HG03469 (cell line): ENCODE measurements at regions not wholly inside any gene's neighbourhood (a gene's known extent, or its start where the extent isn't known, plus 50 kb on each side); places are given as distances from the start of the nearest gene placed in this dataset.

ENCODE experiments used
- ATAC-seq: cut with Tn5 transposase; IDR thresholded peaks from one replicate; pipeline ENCODE4 v1.9.1; 2021; ENCODE audit warnings: mild to moderate bottlenecking, moderate library complexity, moderate number of reproducible peaks; ENCODE audit not compliant: unreplicated experiment

DNA sequence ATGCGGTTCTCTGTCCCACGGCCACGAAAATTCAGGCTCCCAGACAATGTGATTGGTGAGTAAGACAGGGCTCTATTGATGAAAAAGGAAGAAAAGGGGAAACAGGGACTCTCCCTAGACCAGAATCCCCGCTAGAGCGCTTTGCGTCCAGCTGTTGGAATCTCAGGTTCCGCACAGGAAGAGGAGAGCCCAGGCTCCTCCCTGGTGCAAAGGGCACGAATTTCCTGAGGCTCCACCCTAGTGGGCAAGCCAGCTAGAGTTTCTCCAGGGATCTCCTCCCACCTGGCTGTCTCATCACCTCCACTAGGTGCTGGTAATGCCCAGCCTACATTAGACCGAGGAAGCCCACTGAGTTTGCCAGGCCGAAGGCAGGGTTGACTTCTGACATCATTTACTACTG is 135.9 kb upstream of the SOX4 start:
- no peak for ATAC-seq

DNA sequence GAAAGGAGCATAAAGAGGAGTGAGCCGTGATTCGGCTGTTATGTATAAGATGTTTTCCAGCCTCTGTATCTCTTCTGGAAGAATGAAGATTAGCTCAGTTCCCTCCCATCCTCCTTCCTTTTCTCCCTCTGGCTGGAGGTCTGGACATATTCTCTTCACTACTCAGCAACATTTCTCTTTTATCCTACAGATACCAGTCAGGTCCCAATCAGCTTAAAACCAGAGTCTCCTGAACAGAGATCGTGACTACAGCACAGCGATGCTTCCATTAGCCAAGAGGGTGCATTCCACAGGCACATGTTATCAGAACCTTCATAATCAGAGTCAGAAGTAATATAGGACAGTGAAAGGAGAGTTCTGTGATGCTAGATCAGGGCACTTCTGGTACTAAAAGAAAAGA is 133.9 kb upstream of the SOX4 start:
- no peak for ATAC-seq

DNA sequence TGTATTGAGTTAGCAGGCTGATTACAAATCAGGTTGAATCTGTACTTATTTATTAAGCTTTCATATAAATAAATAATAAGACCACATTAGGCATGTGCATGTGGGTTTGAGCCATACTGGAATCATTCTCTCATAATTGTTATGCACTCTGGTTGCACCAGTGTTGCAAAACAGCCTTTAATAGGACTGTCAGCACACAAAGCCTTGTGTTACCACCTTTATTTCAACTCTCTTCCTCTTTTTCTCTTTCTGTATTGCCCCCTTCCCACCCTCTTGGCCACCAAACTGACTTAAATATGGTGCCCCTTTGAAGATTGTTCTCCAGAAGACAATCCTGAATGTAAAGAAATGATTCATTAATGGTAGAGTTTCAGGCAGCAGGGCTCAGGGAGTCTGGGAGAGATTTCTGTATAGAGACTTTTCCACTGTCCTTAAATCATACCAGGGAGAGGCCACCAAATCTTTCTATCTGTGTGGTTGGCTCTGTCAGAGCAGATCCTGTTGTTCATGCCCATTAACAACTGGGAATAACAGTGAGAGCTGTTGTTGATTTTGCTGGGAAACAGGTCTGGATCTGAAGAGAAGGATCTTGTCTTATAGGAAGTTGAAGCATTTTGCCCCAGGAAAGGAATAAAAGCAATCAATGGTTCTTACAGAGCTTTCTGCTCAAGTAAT is 131.6 kb upstream of the SOX4 start:
- ATAC-seq: no peak

DNA sequence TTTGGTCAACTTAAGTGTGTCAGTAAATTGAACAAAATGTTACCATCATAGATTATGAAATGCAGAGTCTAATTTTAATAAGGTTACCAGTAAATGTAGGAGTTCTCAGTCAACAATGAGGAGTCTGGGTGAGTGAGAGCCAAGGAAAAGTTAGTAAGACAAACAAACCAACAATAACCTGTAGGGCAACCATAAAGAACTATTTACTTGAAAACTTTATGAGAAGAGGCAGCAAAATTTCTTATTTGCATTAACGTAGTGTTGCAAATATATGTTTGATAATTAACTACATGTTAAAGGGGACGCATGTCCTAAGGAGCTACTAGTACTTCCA is 131.1 kb upstream of the SOX4 start:
- ATAC-seq: no peak

DNA sequence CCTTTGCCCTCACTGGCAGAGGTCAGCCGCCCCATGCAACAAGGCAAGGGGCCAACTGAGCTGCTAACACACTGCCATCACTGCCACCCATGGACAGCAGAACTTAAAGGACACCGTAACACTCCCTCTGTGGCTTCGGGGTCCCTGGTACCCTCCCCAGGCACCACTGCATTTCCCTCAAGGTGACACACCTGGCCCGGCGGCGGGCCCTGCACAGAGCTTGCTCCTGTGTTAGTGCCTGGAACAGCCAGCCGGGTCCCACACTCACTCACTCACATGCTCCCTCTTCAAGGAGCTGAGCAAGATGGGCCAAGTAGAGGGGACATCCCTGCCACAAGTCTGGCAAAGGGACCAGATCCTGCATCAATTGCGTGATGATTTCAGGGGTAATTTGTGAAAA is 126.5 kb upstream of the SOX4 start:
- ATAC-seq: no peak

DNA sequence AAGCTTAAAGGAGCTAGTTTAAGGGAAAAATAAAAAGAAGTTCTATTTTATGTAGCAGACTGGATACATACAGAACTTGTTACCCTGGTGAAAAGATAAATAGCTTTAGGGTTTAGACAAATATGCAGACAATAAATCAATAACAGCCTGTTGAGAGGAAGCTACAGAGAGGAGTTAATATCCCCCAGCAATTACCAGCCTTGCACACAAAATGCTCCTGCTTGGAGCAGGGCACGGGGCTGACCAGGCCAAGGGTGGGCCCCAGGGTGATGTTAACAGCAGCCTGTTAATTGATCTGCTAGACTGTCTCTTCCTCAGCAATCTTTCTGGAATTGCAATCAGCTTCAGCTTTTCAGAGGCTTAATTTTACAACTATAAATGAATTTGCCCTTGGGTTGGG is 125.1 kb upstream of the SOX4 start:
- no peak for ATAC-seq

DNA sequence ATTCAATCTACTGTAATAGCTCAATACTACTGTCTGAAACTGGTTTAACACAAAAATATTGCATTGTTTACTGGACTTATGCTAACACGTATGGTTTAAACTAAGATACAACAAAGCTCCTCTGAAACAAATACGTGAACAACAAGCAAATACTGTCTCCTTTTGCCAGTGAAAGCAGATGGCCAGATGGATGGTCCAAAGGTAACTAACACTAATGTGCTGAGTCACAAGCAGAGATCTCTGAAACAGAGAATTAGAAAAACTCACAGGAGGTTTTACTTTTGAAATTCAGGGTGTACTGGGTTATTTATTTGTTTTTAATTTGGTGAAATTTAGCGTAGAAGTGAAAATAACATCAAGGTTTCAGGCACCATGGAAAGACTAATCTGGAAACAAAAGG is 124.3 kb upstream of the SOX4 start:
- ATAC-seq: no peak

DNA sequence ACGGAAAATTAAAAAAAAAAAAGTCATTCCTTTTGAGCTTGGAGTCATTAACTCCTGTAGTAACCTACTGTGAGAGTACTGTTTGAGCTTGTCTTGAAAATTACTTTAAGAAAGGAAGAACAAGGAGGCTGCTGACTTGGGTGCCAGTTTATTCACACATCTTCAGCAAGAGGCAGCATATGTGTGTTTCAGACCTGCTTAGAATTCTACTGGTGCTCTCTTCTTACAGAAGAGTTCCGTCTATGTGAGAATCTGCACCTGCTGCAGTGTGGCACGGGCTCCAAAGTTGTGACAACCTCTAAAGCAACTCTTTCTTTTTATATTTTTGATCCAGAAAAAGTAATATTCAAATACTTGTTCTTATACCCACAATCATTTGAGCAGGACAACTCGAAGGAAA is 117.4 kb upstream of the SOX4 start:
- no peak for ATAC-seq

DNA sequence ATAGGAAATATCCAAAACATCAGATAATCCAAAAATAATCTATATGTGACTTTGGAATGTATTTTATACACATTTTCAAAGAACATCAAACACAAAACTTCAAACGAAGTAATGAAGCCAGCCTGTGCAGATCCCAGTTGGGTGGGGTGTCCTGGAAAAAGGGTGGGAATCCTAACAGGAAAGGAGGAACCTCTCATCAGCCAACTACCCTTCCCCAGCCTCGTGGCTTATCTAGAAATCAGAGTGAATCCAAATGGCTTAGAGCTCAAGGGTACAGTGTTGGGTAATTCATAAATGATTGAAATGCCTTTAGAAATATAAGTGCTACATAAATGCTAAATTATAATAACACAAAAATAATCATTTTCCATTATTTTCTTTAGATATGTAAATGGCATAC is 115.1 kb upstream of the SOX4 start:
- no peak for ATAC-seq

DNA sequence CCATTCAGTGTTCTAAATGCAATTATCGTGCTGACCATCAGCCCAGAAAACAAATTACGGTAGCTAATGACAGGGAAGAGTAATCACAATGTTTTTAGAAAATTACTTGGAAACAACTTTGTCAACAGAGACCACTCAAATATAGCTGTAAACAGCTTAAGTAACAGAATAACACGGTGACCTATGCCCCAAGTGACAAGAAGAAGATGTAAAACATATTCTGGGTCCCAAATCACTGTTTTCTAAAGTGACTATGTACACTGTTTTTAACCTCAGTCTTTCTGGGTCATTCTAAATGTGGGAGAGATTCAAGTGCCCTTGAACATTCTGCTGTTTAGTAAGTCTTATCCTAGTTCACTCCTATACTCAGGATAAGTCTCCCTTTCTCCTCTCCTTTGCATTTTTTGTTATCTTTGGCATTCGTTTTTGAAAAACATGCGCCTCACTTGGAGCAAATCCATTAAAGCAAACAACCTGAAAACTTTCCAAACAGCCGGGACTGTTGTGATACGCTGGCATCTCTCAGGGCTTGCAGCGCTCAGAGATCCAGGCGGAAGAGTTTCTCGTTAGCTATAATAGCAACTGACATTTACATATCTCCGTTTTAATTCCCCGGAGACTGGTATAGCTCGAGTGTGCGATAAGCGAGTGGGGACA is 114.5 kb upstream of the SOX4 start:
- no peak for ATAC-seq

DNA sequence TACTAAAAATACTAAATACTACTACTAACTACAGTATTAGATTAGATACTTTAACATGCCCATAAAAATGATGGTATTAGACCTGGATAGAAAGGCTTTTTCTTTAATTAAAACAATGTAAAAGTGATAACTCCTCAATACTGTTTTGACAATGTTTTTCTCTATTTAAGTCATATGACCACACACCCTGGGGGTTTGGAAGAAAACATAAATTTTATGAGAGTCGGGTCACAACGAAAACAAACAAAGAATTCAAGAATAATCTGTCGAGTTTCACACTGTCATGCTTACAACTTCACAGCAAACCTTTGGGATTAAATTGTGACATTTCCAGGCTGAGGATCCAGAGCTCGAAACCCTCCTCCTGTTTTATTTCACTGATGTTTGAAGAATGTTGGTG is 107.4 kb upstream of the SOX4 start:
- ATAC-seq: no peak

DNA sequence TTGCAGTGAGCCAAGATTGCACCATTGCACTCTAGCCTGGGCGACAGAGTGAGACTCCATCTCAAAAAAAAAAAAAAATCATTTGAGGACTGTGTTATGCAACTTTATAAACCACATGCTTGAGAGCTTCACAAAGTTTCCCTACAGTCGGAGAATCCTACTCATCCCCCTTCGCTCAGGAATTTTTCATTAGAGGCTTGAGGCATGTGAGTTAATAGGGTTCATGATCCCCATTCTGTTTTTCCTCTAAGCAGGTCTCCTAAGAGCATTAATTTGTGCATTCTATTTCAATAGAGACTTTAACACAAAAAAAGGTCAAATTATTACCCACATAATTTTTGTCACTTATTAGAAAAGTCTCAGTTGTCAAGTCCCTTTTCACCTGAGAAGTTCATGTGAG is 103.7 kb upstream of the SOX4 start:
- ATAC-seq: no peak

DNA sequence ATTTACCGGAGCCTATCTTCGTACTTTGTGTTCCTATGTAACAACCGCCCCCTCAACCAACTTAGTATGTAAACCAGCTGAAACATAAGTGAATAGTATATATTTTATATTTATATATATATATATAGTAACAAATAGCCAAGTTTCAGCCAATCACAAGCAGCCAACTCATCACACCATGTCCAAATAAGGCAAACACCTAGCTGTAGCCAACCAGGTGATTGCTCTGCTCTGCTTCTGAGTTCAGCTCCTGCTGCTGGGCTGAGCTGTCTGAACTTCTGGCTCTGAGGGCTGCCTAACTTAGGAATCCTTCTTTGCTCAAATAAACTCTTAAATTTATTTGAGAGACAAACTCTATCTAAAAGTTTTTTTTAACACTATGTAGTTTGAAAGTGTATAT is 101.6 kb upstream of the SOX4 start:
- no peak for ATAC-seq

DNA sequence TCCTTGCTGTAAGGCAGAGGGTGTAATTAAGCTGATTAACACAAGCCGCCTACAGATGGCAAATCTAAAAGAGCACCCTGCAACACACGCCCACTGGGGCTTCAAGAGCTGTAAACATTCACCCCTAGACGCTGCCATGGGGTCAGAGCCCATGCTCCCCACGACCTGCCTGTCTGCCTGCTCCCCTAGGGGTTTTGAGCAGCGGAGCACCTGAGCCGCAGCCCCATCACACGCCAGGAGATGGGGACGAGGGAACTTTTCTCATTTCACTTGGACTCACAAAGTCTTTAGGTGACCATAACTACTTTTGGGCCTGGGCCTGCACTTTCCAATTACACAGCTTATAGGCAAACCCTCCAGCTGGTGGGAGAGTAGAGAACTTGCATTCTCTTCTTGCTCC is 99.0 kb upstream of the SOX4 start:
- no peak for ATAC-seq

DNA sequence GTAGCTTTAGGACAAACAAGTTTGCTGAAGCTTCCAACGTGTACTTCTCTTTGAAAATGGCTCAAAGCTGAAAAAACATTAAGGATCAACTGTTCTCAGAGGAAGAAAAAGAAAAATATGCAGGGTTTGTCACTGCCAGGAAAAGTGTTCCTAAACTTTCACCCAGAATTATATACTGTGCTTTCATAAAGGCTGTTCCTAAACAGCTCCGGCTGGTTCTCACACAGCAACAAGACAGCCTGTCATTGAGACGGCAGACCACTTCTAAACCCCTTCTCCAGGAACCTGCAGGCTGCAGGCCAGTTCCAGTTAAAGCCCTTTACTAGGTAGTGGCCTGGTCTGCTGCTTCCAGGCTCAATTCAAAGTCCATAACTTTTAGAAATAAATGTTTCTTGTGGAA is 97.4 kb upstream of the SOX4 start:
- no peak for ATAC-seq

DNA sequence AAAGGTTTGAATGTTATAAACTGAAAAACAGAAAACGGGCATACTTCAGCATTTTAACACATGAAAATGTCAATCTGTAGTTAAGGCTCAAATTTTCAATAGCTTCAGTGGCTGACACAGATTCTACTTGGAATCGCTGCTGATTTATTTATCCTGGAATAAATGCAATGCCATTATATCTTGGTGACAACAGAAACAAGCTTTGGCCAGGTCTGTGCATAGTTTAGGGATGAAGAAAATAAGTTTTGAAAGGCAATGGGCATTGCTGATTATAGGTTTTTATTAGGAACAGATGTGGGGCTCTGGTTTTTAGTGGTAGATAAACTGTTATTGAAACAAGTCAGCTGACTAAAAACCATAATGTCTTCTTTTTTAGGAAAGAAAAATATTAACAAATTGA is 96.8 kb upstream of the SOX4 start:
- no peak for ATAC-seq

DNA sequence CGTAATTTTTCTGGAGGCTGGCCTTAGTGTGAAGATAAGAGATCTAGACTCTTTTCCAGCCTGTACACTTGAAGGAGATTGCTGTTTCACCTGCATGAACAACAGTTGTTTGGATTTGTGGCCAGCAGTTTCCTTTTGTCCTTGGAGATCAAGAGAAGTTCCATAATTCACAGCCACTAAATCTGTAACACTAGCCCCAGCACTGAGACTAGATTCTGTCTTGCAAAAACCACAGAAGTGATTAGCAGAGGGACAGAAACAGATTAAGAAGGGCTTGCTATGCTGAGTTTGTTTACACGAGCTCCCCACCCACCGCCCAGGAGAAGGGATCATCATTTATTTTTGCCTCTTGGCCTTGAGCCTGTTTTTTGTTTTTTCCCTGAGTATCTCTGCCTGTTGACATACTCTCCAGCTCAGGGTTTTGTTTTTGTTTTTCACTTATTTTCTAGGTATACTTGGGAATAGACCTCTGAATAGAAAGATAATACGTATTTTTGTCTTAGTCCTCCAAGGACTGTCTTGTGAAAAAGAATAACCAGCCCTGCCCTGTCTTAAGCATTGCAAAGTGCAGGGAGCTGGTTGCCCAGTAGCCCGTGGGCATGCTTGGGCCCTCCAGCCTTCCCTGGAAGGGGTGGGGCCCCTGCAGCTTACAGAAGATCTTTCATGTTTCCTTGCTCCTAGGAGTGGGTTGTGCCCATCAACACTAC is 93.1 kb upstream of the SOX4 start:
- ATAC-seq: no peak

DNA sequence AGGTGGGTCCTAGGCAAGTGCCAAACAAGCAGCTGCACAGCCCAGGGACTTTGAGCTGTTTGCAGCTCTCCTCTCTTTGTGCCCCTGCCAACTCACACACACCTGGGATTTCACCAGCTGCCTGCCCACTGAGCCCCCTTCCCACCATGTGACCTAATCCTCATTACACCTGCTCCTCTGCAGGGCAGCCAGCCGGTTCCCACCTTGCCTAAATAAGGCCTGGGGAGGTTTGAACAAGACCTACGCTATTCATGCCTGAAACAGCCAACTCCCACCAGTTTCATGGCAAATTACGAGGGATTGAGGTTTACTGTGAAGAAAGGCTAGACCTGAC is 92.6 kb upstream of the SOX4 start:
- ATAC-seq: no peak

DNA sequence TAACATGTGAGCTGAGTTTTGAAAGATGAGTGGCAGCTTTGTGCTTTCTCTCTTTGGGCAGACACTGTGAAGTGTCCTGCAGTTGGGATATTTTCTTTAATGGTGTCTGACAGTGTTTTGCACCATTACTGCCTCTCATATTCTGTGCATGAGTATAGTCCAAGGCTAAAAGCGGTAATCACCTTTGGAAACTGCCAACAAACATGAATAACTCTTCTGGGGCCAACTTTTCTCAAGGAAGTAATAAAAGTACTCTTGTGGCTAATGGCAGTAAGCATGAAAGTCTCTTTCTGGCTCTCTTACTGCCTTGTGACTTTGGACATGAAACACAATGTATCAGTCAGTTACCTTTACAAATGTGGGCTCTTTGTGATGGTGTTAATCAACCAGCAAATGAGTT is 91.7 kb upstream of the SOX4 start:
- ATAC-seq: no peak

DNA sequence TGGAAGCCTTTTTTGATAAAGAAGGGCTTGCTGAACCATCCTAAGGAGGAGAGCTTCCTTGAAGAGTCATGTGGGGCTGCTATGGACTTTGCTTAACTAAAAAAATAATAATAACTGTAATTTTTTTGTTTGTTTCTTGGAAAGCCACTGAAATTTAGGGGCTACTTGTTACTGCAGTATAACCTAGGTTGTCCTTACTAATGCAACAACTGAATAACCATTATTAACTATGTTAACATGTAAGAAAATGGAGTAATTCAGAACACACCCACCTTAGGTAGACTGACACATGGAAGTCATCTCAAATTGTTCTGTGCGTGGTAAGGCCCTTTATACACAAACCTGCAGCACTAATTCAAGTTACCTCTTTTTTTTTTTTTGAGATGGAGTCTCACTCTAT is 90.9 kb upstream of the SOX4 start:
- no peak for ATAC-seq

DNA sequence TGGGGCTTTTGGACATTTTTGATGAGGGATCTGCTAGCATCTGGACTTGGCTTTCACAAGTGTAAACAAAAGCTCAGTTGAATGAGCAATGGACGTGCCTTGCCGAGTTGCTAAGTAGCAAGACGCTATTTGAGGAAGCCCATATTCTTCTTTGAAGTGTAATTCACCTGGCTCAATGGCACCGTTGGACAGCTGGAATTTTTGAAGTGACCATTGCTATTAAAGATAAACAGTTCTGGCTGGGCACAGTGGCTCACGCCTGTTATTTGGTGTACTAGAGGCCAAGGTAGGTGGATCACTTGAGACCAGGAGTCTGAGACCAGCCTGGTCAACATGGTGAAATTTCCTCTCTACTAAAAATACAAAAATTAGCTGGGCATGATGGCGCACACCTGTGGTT is 88.8 kb upstream of the SOX4 start:
- ATAC-seq: no peak

DNA sequence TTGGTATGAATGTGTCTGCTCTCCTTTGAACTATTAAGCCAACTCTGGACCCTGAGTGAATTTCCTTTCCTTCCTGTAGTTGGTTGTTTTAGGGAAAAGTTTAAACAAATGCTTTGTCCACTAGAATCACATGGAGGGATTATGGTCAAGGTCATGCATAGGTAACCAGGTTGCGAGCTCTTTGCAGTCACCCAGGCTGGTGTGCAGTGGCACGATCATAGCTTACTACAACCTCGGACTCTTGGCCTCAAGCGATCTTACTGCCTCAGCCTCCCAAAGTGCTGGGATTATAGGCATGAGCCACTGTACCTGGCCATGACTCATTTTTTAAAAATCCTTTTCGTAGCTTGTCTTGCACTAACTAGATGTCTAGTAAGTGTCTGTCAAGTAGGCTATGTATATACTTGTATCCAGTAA is 88.0 kb upstream of the SOX4 start:
- ATAC-seq: no peak

DNA sequence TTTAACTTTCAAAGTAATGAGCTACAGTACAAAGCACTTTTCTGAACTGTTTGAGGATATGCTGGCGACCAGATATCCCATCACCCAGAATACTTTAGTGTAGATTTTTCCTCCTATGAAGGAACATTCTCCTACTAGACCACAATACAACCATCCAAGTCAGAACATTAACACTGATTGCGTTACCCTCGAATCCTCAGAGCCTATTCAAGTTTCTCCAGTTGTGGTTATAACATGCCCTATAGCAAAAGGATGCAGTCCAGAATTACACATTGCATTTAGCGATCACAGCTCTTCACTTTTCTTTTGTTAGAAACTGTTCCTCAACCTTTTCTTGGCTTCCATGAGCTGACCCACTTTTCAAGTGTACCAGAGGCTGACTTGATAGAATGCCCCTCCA is 87.4 kb upstream of the SOX4 start:
- no peak for ATAC-seq
